ENCODE measurements at regions not wholly inside any gene's neighbourhood (a gene's known extent, or its start where the extent isn't known, plus 50 kb on each side); places are given as distances from the start of the nearest gene placed in this dataset.
A peak's percentile ranks its signal among the peaks of the same experiment; 100 is the strongest.

- ChIA-PET CTCF (ENCODE audit: partially characterized antibody) (interaction anchor here (0.8 to 1.8 kb wide), 6 partner anchors 24 to 184 kb away, joined by 3 to 5 read pairs (median 4); no protein-coding TSS in a partner anchor), POLR2A (ENCODE audit: partially characterized antibody) (interaction anchor here (0.8 kb wide), 1 partner anchor 11 kb away, joined by 3 read pairs; no protein-coding TSS in a partner anchor)
- Histone ChIP-seq H3K4ac (replicated peaks; ENCODE audit: insufficient read length, low read depth, low read length) (no peak overlapping the region), H2BK120ac (replicated peaks; ENCODE audit: low read depth, low read length) (no peak overlapping the region), H3K56ac (replicated peaks; ENCODE audit: insufficient read length, low read depth, low read length) (no peak overlapping the region), H3K79me2 (ENCODE audit: control insufficient read depth in 1 of 2, insufficient read depth in 2 of 2, low read length in 2 of 2) (no peaks in the 10 kb centered on the region), H3K23me2 (ENCODE audit: low read depth, low read length) (no peaks in the 10 kb centered on the region), H3K79me1 (ENCODE audit: low read depth, low read length) (no peaks in the 10 kb centered on the region; the same call in 1 of the 2 replicates), H4K91ac (replicated peaks; ENCODE audit: insufficient read length, low read length) (no peak overlapping the region), H3K9me3 (ENCODE audit: insufficient read depth in 2 of 2, low read depth in 1 of 2, low read length in 1 of 2) (no peaks in the 10 kb centered on the region), H3K36me3 (ENCODE audit: control insufficient read depth in 2 of 4, insufficient read depth in 4 of 4, low read length in 3 of 4) (no peaks in the 10 kb centered on the region), H2BK15ac (ENCODE audit: low read length) (peak overlapping the region; percentile 62; the same call in 1 of the 2 replicates), H4K5ac (ENCODE audit: insufficient read length, low read depth, low read length) (no peak overlapping the region), H3K23ac (ENCODE audit: insufficient read length) (no peak overlapping the region), H3K4me3 (ENCODE audit: extremely low read depth in 1 of 4, insufficient read depth in 2 of 4, low read depth in 3 of 4, low read length in 4 of 4) (no peak overlapping the region), H3K9ac (replicated peaks in 1 of 4; ENCODE audit: extremely low read depth in 1 of 4, low read depth in 3 of 4, low read length in 3 of 4) (no peak overlapping the region), H2BK20ac (ENCODE audit: low read length) (no peak overlapping the region), H2BK5ac (ENCODE audit: low read depth, low read length) (no peak overlapping the region), H4K8ac (ENCODE audit: extremely low read depth, insufficient read depth, low read length) (no peak overlapping the region), H4K20me1 (replicated peaks in 1 of 2; ENCODE audit: control insufficient read depth in 1 of 2, insufficient read depth in 2 of 2, low read length in 2 of 2) (no peaks in the 10 kb centered on the region), H3K14ac (ENCODE audit: insufficient read length) (no peak overlapping the region), H2AK5ac (ENCODE audit: low read depth, low read length) (no peak overlapping the region), H2BK12ac (ENCODE audit: low read depth, low read length) (peak overlapping the region; percentile 93; the same call in 1 of the 2 replicates), H3K27me3 (replicated peaks in 1 of 4; ENCODE audit: control insufficient read depth in 3 of 4, extremely low read depth in 1 of 4, insufficient read depth in 3 of 4, low read length in 3 of 4) (peaks cover 0 to 3% (median 0%) of the 10 kb centered on the region in 4 experiments; a peak in 2 of 7 replicates), H3K4me1 (replicated peaks in 1 of 4; ENCODE audit: control insufficient read depth in 3 of 4, insufficient read depth in 4 of 4, low read length in 3 of 4) (peaks cover 1 to 23% (median 6%) of the 10 kb centered on the region in 4 experiments; a peak in 6 of 7 replicates), H3K18ac (ENCODE audit: extremely low read depth, low read length) (no peak overlapping the region), H3K27ac (ENCODE audit: low read depth, low read length) (no peak overlapping the region), H2AFZ (ENCODE audit: low read length) (no peak overlapping the region), H3K4me2 (ENCODE audit: insufficient read depth in 1 of 2, low read depth in 2 of 2, low read length in 2 of 2) (no peak overlapping the region)
- no peak for DNase-seq (ENCODE audit: low read depth in 1 of 2, low spot score in 2 of 2)
- FAIRE-seq: no peak
- whole genome bisulfite sequencing, 2 experiments (ENCODE audit: extremely low coverage in 1 of 2, insufficient coverage in 1 of 2, insufficient read length in 1 of 2, insufficient replicate concordance in 2 of 2, low coverage in 1 of 2, low lambda C conversion rate in 2 of 2, missing lambda C conversion rate in 1 of 2): 92% methylated on average over 4 of the region's 4 CpGs; no CpG with 5 or more reads in 1 of the 2 experiments
- TF ChIP-seq GABPA (IDR thresholded peaks at IDR 0.05; ENCODE audit: borderline replicate concordance, insufficient read depth, low read length) (no peak), MAFK (IDR thresholded peaks at IDR 0.05; ENCODE audit: low read depth, low read length) (no peak), FOSL1 (IDR thresholded peaks at IDR 0.05; ENCODE audit: insufficient read depth, low read depth, low read length) (no peak), KDM4A (IDR thresholded peaks at IDR 0.05; ENCODE audit: low read depth, low read length, severe bottlenecking) (no peak), EGR1 (IDR thresholded peaks at IDR 0.05; ENCODE audit: borderline replicate concordance, low read depth, low read length) (no peak), ZNF274 (IDR thresholded peaks at IDR 0.05; ENCODE audit: borderline replicate concordance, extremely low read depth, low read length) (no peak), TBP (IDR thresholded peaks at IDR 0.05; ENCODE audit: low read depth, low read length) (no peak), CBX8 (IDR thresholded peaks at IDR 0.05; ENCODE audit: borderline replicate concordance, low read depth, low read length) (no peak)
Measured at GRCh38 chr3:14334136-14334535, 68.3 kb upstream of the SLC6A6 start.

Measured in H1 (cell line).